ENCODE measurements at regions not wholly inside any gene's neighbourhood (a gene's known extent, or its start where the extent isn't known, plus 50 kb on each side); places are given as distances from the start of the nearest gene placed in this dataset.

DNA sequence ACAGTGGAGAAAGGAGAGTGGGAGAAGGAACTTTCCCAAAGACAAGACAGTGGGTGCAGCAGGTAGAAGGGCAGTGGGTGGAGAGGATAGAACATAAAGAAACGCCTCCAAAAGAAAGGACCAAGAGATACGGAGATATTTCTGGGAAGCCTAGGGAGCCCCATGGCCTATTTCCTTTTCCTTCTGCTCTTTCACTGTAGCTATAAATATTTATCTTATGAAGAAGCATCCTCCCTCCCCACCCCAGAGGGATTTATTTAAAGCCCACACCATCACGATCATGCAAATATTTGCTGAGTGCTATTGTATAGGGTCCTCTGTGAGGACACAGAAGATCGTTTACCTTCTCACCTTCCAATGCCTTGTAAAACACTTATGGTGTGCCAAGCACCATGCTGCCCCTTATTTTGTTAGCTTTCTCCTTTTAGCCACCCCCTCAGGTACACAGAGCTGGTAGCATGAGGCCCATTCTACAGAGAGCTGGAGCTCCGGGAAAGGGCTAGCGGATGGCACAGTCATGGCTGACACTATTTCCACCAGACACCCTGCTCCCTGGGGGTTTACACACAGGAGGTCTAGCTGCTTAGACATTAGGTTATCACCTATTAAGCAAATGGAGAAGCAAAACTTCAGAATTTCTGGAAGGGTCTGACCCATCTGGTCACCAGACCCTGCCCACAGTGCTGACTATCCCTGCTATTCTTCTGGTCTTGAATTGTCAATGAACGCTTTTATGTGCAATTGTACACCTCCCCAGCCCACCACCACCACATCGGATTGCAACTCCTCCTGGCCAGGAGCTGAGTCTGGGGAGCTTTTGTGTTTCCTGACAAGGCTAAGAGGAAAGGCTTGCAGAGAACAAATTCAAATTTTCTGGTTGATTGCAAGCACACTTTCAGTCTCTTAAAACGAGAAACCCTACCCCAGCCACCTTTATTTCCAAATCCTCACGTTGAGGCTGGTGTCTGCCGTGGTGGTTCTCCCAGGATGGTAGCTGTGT is 91.8 kb upstream of the KLF7 start:
- DNase-seq: no peak

DNA sequence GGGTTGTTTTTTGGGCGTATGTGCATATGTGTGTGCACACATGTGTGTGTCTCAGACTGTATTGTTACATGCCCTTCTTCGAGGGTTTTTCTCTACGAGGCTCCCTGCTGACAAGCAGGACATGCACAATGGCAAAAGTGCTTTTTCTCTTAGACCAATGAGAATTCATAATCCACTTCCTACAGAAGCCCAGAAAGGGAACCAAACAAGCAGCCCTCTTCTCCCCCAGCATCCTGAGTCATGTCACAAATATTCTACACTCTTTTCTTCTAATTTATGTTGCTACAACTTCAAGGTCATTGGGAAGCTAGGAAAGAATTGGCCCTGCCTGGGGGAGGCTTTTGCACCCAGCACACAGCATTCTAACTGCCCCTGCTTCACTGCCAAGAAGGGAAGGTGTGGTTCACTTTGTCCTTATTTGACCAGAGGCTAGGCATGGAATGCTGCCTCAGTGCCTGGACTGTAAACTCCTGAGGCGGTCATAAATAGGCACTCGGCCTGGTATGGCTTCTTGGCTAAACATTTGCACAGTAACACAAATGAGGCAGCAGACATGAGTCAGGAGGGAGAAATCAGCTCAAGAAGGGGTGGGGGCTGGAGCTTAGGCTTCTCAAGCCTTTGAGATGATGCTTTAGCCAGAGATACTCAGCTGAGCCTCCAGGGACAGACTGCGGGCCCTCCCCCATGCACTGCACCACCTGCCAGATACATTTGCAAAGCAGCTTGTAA is 92.7 kb upstream of the KLF7 start:
- no peak for DNase-seq

DNA sequence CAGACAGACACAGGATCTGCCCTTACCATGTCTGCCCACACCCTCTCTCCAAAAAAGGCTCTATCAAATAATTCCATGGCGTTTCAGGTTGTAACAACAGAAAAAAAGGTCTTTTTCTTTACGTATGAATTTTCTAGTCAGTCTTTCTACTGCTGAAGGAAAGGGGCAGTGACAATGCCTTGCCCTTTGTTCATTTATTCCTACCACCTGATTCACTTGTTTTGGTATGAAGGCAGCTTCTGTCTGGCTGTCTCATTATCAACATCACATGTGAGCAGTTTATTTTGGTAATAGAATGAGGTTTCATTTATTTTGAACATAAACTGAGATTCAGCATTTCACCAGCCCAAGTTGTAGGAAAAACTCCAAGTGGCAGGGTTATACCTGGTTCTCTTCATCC is 94.3 kb upstream of the KLF7 start:
- no peak for DNase-seq

DNA sequence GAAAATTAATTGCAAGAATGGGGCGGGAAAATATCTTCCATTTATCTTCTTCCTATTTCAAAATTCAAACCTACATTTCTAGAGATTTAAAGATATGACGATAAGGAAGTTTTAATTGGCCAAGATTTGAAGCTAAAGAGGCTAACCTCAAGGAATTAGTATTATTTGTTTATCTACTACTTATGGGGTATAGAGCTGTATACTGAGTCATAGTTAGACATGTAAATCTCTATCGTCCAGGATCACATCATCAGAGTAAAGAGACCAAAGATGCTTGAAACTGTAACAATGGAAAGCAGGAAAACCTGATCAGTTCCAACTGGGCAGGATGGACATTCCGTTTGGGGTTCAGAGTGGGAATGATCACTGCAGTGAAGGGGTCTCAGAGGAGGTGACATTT is 95.2 kb upstream of the KLF7 start:
- no peak for DNase-seq

DNA sequence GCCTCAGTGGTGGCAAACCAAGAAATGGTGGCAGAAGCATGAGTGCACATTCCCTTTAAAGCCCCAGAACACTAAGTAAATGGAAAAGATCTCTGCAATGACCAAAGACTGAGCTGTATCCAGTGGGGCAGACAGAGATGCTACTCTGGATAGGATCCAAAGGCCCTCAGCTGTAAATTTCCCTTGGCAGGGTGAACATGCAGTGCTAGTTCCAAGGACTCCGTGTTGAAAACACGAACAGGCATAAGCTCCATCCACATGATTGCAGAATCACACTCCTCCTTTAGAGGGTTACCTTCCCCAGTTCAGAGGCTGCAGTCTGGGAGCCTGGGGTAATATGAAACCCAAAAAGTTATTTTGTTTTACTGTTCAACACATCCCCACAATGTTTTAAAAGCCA is 98.6 kb upstream of the KLF7 start:
- no peak for DNase-seq

DNA sequence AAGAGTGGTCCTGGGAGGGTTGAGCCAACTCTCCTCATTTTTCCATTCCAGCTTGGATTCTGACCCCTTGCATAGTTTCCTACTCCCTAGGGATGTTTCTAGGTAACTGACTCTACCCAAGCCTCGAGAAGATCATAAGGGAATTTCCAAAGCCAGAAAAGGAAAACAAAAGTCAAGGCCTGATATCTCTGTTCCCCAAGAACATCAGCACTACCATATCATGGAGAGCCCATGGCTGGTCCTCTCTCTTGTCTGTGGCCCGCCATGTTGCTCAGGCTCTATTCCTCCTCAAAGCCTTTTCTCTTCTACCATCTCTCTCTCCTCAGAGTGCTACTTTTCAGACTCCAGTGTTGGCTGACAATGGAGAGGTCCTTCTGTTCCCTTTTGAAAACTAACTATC is 99.6 kb upstream of the KLF7 start:
- DNase-seq: no peak

DNA sequence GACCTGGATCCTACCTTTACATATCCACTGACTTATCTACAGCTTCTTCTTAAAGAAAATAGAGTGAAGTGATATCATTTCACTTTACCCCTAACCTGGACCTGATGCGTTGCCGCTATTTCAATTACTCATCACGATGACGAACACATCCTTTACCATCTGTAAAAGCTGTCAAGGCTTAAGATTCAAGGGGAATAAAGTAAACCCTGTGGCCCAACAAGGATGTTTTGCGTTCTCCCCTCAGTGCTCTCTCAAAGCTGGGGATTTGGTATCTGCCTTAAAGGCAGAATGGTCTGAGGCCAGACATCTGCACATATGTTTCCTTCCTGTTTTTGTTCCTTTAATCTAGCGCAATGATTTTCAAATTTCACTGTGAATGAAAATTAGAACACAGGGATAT is 100.1 kb upstream of the KLF7 start:
- DNase-seq: no peak

DNA sequence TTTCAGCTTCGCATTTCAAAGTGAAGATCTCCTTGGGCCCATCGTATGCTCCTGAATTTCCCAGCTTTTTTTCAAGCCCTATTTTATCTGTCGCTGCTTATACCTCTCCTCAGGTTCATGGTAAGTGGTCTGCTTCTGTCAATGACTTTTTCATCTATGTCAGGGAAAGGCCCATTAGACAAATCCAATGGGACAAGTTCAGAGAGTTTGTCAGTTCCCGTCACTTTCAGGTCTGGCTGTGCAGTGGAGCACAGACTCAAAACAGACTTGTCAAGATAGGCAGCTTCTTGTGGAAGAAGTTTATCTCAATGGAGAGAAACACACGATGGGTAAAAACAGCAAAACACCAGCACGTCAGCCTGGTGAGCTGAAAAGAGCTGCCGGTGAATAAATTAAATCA is 100.9 kb upstream of the KLF7 start:
- no peak for DNase-seq

- no peak for DNase-seq
Observed at GRCh38 chr2:207269038-207269437, 103.3 kb upstream of the KLF7 start.

GRCh38 chr2:207274530-207275189 is 108.9 kb upstream of the KLF7 start:
- DNase-seq: no peak

GRCh38 chr2:207275779-207276178 is 110.0 kb upstream of the KLF7 start:
- no peak for DNase-seq

DNA sequence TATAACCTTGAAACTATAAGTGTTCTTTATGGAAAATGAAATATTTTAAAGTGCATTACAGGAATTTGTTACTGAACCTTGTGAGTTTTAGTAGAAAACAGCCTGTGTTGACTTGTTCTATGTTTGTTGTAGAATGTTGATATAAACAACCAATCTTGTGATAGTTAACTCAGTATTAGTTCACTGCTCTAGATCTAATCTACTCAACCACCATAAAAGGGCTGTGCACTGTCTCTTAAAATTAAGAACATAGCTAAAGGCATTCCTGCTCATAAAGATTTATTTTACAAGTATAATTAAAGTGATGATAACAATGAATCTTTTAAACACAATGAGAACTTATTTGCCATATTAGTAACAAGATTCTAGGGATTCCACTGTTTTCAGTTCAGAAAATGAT is 110.5 kb upstream of the KLF7 start:
- DNase-seq: no peak

DNA sequence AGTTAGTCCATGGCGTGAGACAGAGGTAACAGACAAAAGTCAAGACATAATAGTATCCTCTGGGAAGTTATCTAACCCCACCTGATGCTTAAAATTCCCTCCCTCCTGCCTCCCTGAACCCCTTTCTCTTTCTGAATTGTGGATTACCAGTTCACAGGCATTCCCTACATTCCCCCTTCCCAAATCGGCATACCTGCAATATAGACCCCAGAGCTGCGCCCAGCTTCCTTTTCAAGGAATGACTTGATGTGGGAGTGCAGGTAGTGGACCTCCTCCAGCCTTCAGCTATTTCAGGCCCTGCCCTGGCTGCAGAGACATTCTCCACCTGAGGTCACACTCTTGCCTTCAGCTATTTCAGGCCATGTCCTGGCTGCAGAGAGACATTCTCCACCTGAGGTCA is 111.1 kb upstream of the KLF7 start:
- no peak for DNase-seq

- DNase-seq: no peak
Observed at GRCh38 chr2:207279520-207279919, 113.8 kb upstream of the KLF7 start.

GRCh38 chr2:207281436-207281835 is 115.7 kb upstream of the KLF7 start:
- no peak for DNase-seq

GRCh38 chr2:207282916-207283315 is 117.2 kb upstream of the KLF7 start:
- no peak for DNase-seq

DNA sequence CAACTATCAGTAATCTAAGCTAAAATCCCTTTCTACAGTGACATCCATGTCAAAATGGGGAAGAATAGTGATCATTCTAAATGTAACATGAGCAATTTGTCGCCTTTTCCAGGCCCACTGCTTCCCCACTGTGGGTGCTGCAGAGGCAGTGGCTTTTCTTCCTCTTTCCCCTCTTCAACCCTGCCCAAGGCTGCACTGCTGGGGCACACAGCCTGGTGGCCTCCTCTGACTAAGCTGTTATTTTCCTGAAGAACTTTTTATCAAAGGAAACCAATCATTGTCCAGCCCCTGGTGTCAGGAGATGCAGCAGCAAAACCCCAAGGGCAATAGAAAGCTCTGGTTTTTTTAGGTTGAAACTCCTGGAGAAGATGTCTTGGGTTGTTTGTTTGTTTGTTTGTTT is 117.6 kb upstream of the KLF7 start:
- DNase-seq: no peak

DNA sequence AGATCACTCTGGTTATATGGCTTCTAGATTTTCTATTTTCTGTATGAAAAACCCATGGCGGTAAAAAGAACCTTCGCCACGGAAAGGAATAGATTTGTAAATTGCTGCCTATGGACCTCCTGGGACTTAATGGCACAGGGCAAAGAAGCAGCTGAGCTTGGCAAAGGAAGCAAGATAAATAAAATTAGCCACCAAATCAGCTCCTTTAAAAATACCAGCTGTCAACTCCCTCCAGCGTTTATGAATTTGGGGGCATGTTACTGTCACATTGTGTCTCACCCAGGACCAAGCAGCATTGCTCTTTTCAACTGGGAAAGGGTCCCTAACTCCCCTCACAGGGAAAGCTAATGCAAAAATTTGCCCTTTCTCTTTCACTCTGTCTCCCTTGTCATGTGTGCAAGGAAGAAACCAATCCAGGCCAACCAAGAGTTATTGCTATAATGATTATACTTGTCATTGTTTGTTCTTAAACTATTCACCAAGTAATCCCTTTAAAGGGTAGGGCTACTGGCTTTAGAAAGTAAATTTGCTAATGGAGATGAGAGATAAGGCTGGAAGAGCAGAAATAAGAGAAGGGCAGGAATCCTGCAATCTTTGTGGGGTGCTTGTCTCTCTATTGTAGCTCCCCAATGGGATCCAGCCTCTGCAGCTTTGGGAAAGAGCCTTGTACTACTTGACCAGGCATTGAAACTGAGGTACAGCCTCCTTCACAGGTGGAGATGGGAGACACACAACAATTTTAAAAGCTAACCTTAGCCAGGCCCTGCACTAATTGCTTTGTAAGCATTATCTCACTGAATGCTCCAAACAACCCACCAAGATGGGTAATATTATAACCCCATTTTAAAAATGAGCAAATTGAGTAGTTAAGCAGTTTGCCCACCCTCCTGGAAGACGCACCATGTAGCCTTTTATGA is 119.1 kb upstream of the KLF7 start:
- DNase-seq: no peak

DNA sequence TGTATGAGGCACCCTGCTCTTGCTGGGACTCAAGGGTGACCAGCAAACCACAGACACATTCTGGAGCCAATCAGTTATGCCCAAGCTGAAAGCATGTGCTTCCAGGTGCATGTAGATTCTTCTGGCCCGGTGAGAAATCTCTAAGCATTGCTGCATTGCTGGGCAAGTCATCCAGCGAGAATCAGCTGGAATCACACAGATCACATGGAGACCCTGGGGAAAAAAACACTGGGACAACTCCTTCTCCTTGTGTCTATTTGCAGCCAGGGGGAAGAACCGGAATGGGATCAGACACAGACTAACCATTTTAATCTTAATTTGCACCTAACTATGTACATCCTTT is 119.7 kb upstream of the KLF7 start:
- no peak for DNase-seq

- no peak for DNase-seq
Observed at GRCh38 chr2:207286106-207286505, 120.4 kb upstream of the KLF7 start.

DNA sequence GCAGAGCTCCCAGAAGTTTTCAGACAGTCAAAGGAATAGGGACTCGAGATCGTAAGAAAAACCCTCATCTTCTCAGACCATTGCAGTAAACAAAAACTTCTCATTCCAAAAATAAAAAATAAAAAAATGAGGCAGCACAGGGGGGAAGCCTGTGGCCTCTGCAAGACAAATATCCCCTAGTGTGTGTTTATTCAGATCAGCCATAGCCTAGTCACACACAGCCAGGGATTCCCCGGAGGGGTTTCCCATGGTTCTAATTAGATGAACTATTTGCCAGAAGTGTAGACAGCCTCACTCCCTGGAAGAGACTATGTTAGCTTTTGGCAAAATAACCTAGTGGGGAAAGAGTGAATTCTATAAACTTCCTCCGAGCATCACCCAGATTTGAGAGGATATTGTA is 122.9 kb upstream of the KLF7 start:
- DNase-seq: no peak

GRCh38 chr2:207289295-207290018 is 123.7 kb upstream of the KLF7 start:
- DNase-seq: no peak

All from effector CD8-positive, alpha-beta T cell (primary cell).